Hepatocyte (in vitro differentiated cells): ENCODE measurements at regions not wholly inside any gene's neighbourhood (a gene's known extent, or its start where the extent isn't known, plus 50 kb on each side); places are given as distances from the start of the nearest gene placed in this dataset.

Experiments used
- DNase-seq: peaks from one replicate; pipeline ENCODE4 v3.0.0-alpha.2; 2016; ENCODE audit warnings: low spot score
- H2AFZ ChIP-seq: fragments of 200-600 bp; sonication (generic); 2 replicates; pipeline ENCODE4 v1.6.0; 2016; ENCODE audit warnings: antibody characterized with exemption, mild to moderate bottlenecking
- H3K27ac ChIP-seq: fragments of 200-600 bp; sonication (generic); 2 replicates; pipeline ENCODE4 v1.5.1; 2016; ENCODE audit warnings: mild to moderate bottlenecking
- H3K27me3 ChIP-seq: fragments of 200-600 bp; sonication (generic); 2 replicates; pipeline ENCODE4 v1.6.1; 2016
- H3K36me3 ChIP-seq: fragments of 200-600 bp; sonication (generic); replicated peaks from 2 replicates; pipeline ENCODE4 v1.5.1; 2016; ENCODE audit warnings: low read depth; ENCODE audit not compliant: insufficient read depth
- H3K4me1 ChIP-seq: fragments of 200-600 bp; sonication (generic); 2 replicates; pipeline ENCODE4 v1.5.1; 2016; ENCODE audit warnings: mild to moderate bottlenecking, moderate library complexity; ENCODE audit not compliant: insufficient read depth
- H3K4me2 ChIP-seq: fragments of 200-600 bp; sonication (generic); 2 replicates; pipeline ENCODE4 v1.6.0; 2016
- H3K4me3 ChIP-seq: fragments of 200-600 bp; sonication (generic); 2 replicates; pipeline ENCODE4 v1.5.1; 2016; ENCODE audit warnings: mild to moderate bottlenecking
- H3K79me2 ChIP-seq: fragments of 200-600 bp; sonication (generic); 2 replicates; pipeline ENCODE4 v1.6.0; 2017; ENCODE audit warnings: mild to moderate bottlenecking
- H3K9me2 ChIP-seq: fragments of 200-600 bp; sonication (generic); replicated peaks from 2 replicates; pipeline ENCODE4 v1.6.0; 2017; ENCODE audit warnings: mild to moderate bottlenecking; ENCODE audit not compliant: insufficient read depth
- H3K9me3 ChIP-seq: fragments of 200-600 bp; sonication (generic); 2 replicates; pipeline ENCODE4 v1.5.1; 2016; ENCODE audit warnings: low read depth, mild to moderate bottlenecking
- H4K20me1 ChIP-seq: fragments of 200-600 bp; sonication (generic); 2 replicates; pipeline ENCODE4 v1.6.0; 2016; ENCODE audit warnings: mild to moderate bottlenecking; ENCODE audit not compliant: insufficient read depth, poor library complexity, severe bottlenecking
- EZH2 ChIP-seq: fragments of 200-600 bp; sonication (generic); IDR thresholded peaks from 2 replicates; pipeline ENCODE4 v1.6.1; 2016; ENCODE audit warnings: antibody characterized with exemption, mild to moderate bottlenecking, borderline replicate concordance
- EZH2phosphoT487 ChIP-seq: fragments of 200-600 bp; sonication (generic); IDR thresholded peaks from one replicate; pipeline ENCODE4 v1.6.1; 2018; ENCODE audit warnings: antibody characterized with exemption, mild to moderate bottlenecking, low read depth, moderate library complexity; ENCODE audit not compliant: unreplicated experiment, severe bottlenecking
- WGBS: methylation state at CpG from one replicate; pipeline ENCODE4 v1.1.6; 2016; ENCODE audit warnings: low lambda C conversion rate; ENCODE audit errors: missing lambda C conversion rate; 5-methylcytosine and 5-hydroxymethylcytosine counted together
- TF ChIP-seq, protein P1 (sequence below): fragments of 200-600 bp; sonication (generic); IDR thresholded peaks from 2 replicates; pipeline ENCODE4 v1.5.1; 2016; ENCODE audit warnings: antibody characterized with exemption, mild to moderate bottlenecking; ENCODE audit not compliant: poor library complexity

DNA sequence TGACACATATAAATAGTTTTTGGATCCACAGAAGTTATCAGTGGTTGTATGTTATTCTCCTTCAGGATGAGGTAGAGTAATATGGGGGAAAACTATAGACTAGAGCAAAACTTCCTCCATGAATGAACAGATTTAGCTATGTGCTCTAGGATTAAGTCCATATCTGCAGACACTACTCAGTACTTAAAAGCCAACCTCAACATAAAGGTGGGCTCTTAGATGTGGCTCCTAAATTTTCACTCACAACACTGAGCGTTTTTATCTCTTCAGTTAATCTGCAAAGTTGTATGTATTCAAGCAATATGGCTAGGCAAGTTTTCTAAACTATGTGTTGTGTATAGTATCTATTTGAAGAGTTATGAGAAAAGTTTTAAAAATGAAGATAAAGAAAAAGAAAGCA, 147.0 kb upstream of the SLITRK3 start:
- H3K27me3 ChIP-seq: no peaks in the 10 kb centered on the region
- no peak overlapping the region for H3K27ac ChIP-seq
- H3K4me2 ChIP-seq: no peak overlapping the region
- H2AFZ ChIP-seq: no peak overlapping the region
- H3K4me3 ChIP-seq: no peak overlapping the region
- no peak for DNase-seq
- H3K9me3 ChIP-seq: no peaks in the 10 kb centered on the region
- WGBS: 83% methylated on average over 1 of the region's 1 CpG
- no peaks in the 10 kb centered on the region for H3K9me2 ChIP-seq
- TF ChIP-seq EZH2phosphoT487 (no peak), EZH2 (no peak)
- TF ChIP-seq, protein P1, sequence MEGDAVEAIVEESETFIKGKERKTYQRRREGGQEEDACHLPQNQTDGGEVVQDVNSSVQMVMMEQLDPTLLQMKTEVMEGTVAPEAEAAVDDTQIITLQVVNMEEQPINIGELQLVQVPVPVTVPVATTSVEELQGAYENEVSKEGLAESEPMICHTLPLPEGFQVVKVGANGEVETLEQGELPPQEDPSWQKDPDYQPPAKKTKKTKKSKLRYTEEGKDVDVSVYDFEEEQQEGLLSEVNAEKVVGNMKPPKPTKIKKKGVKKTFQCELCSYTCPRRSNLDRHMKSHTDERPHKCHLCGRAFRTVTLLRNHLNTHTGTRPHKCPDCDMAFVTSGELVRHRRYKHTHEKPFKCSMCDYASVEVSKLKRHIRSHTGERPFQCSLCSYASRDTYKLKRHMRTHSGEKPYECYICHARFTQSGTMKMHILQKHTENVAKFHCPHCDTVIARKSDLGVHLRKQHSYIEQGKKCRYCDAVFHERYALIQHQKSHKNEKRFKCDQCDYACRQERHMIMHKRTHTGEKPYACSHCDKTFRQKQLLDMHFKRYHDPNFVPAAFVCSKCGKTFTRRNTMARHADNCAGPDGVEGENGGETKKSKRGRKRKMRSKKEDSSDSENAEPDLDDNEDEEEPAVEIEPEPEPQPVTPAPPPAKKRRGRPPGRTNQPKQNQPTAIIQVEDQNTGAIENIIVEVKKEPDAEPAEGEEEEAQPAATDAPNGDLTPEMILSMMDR: no peak
- no peaks in the 10 kb centered on the region for H3K4me1 ChIP-seq
- no peaks in the 10 kb centered on the region for H3K79me2 ChIP-seq
- H4K20me1 ChIP-seq: no peaks in the 10 kb centered on the region
- no peaks in the 10 kb centered on the region for H3K36me3 ChIP-seq

DNA sequence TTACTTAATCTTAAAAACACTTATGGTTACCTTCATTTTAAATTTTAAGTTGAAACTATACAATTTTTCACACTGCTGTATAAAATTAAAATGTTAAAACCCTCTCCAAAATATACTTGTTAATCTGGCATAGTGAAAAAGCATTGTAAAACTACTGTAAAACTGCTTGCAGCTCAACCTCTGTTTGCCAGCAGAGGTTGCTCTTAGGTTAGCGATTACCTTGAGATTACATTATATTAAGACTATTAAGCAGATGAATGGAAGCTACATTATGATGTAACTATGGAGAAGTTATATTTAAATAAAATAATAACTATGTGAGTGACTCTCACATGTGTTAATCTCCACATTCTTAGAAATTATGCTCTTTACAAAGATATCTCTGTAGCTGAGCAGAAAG, 143.6 kb upstream of the SLITRK3 start:
- H3K36me3 ChIP-seq: no peaks in the 10 kb centered on the region
- H3K27me3 ChIP-seq: no peaks in the 10 kb centered on the region
- H4K20me1 ChIP-seq: no peaks in the 10 kb centered on the region
- H3K4me2 ChIP-seq: no peak overlapping the region
- no peak overlapping the region for H3K4me3 ChIP-seq
- H3K4me1 ChIP-seq: no peaks in the 10 kb centered on the region
- WGBS: 64% methylated on average over 1 of the region's 1 CpG
- H3K9me2 ChIP-seq: no peaks in the 10 kb centered on the region
- peak; percentile 19 for DNase-seq
- no peak overlapping the region for H3K27ac ChIP-seq
- TF ChIP-seq EZH2phosphoT487 (no peak), EZH2 (no peak)
- TF ChIP-seq, protein P1: peak; percentile 58
- H3K79me2 ChIP-seq: no peaks in the 10 kb centered on the region
- H3K9me3 ChIP-seq: no peaks in the 10 kb centered on the region
- no peak overlapping the region for H2AFZ ChIP-seq

DNA sequence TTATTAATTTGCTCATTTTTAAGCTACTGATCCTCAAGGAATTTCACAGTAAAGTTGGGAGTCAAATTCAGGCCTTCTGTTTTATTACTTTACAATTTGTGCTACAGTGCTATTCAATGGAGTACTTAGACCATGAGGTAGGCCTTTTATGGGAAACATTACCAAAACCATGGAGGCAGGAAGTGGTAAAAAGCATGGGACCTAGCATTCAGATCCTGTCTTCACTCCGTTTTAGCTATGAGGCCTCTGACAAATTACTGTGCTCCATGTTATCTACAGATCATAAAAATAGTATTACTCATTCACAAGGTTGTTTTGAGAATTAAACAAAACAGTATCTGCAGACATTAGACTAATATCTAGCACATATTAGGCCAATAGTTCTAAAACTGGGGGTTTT, 140.6 kb upstream of the SLITRK3 start:
- Histone ChIP-seq H3K79me2 (no peaks in the 10 kb centered on the region), H3K27ac (no peak overlapping the region), H3K4me1 (no peaks in the 10 kb centered on the region), H3K4me2 (no peak overlapping the region), H3K9me2 (no peaks in the 10 kb centered on the region), H3K4me3 (no peak overlapping the region), H4K20me1 (no peaks in the 10 kb centered on the region), H3K27me3 (no peaks in the 10 kb centered on the region), H2AFZ (no peak overlapping the region), H3K36me3 (no peaks in the 10 kb centered on the region), H3K9me3 (no peaks in the 10 kb centered on the region)
- no peak for DNase-seq
- TF ChIP-seq, protein P1: no peak
- no peak for TF ChIP-seq EZH2phosphoT487
- TF ChIP-seq EZH2: no peak
- WGBS: 41% methylated on average over 1 of the region's 1 CpG
